DND-41 (cell line): ENCODE measurements at regions not wholly inside any gene's neighbourhood (a gene's known extent, or its start where the extent isn't known, plus 50 kb on each side); places are given as distances from the start of the nearest gene placed in this dataset.

Experiments
- ATAC-seq: fragments of 200-7000 bp; cut with Tn5 transposase; 3 replicates; pipeline ENCODE4 v1.9.1; 2021; ENCODE audit warnings: low read depth; ENCODE audit not compliant: insufficient read depth
- DNase-seq: peaks from one replicate; pipeline ENCODE4 v3.0.0-alpha.2; 2020
- H2AFZ ChIP-seq: 2 replicates; pipeline ENCODE4 v1.6.0; 2012; ENCODE audit warnings: low read depth, low read length
- H3K27ac ChIP-seq: 2 replicates; pipeline ENCODE4 v1.5.1; 2012; ENCODE audit warnings: low read length, inconsistent platforms
- H3K27me3 ChIP-seq: fragments of 200-600 bp; sonication (generic); 2 replicates; pipeline ENCODE4 v1.6.0; 2012; ENCODE audit warnings: low read length, mild to moderate bottlenecking, inconsistent platforms; ENCODE audit not compliant: insufficient read depth, poor library complexity
- H3K36me3 ChIP-seq: 2 replicates; pipeline ENCODE4 v1.5.1; 2012; ENCODE audit warnings: low read length, inconsistent platforms; ENCODE audit not compliant: insufficient read depth
- H3K4me1 ChIP-seq: 2 replicates; pipeline ENCODE4 v1.5.1; 2012; ENCODE audit warnings: mild to moderate bottlenecking, low read length; ENCODE audit not compliant: insufficient read depth
- H3K4me2 ChIP-seq: 2 replicates; pipeline ENCODE4 v1.6.0; 2012; ENCODE audit warnings: mild to moderate bottlenecking, moderate library complexity, low read length, inconsistent platforms; ENCODE audit not compliant: insufficient read depth
- H3K4me3 ChIP-seq, 2 experiments: fragments of 200-600 bp in 1 of 2; shearing (Covaris generic) in 1 of 2; 2 replicates each; pipeline ENCODE4 v1.5.1; 2012 to 2016; ENCODE audit warnings: inconsistent platforms in 2 of 2, low read length in 2 of 2, mild to moderate bottlenecking in 2 of 2, low read depth in 1 of 2, moderate library complexity in 1 of 2
- H3K79me2 ChIP-seq: 2 replicates; pipeline ENCODE4 v1.6.0; 2012; ENCODE audit warnings: low read length, inconsistent platforms; ENCODE audit not compliant: insufficient read depth
- H3K9ac ChIP-seq: 2 replicates; pipeline ENCODE4 v1.6.0; 2012; ENCODE audit warnings: low read depth, mild to moderate bottlenecking, inconsistent platforms, low read length, moderate library complexity
- H3K9me3 ChIP-seq: 2 replicates; pipeline ENCODE4 v1.5.1; 2012; ENCODE audit warnings: low read length, moderate library complexity, mild to moderate bottlenecking, inconsistent platforms; ENCODE audit not compliant: insufficient read depth, severe bottlenecking
- H4K20me1 ChIP-seq: 2 replicates; pipeline ENCODE4 v1.6.0; 2012; ENCODE audit warnings: low read length; ENCODE audit not compliant: insufficient read depth
- EZH2 ChIP-seq: IDR thresholded peaks from 3 replicates; pipeline ENCODE4 v1.6.1; 2012; ENCODE audit warnings: borderline replicate concordance, low read depth, mild to moderate bottlenecking, moderate library complexity, low read length, inconsistent platforms; ENCODE audit not compliant: severe bottlenecking
- TF ChIP-seq, protein P1 (sequence below): IDR thresholded peaks from 2 replicates; pipeline ENCODE4 v1.5.1; 2012; ENCODE audit warnings: borderline replicate concordance, low read length, moderate library complexity, mild to moderate bottlenecking; ENCODE audit not compliant: poor library complexity, severe bottlenecking; ENCODE audit errors: extremely low read depth

DNA sequence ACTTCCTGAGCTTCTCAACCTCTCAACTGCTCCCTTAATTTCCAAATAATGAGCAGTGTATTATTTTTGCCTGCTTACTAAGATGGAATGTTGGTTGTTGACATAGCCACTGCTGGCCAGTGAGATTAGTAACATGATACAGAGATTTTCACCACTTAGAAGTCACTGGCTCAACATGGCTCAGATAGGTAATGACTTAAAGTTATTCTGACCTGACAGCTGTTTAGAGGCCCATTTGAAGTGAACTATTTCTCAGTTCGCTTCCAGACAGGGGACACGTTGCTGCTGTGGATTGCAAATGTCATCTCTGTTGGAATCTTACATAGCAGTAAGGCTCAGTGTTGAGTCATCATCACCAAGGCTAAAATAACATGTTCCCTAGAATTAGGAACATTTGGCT is 490.2 kb downstream of the TLE4 start:
- ATAC-seq, result no peak
- DNase-seq, result no peak
- Histone ChIP-seq H3K4me3 (no peak overlapping the region), H3K4me1 (no peaks in the 10 kb centered on the region), H3K27ac (no peak overlapping the region), H3K9ac (no peak overlapping the region), H3K9me3 (no peaks in the 10 kb centered on the region), H3K79me2 (no peaks in the 10 kb centered on the region), H3K4me2 (no peak overlapping the region), H3K27me3 (no peaks in the 10 kb centered on the region), H2AFZ (no peak overlapping the region), H4K20me1 (no peaks in the 10 kb centered on the region), H3K36me3 (no peaks in the 10 kb centered on the region)
- TF ChIP-seq, protein P1, sequence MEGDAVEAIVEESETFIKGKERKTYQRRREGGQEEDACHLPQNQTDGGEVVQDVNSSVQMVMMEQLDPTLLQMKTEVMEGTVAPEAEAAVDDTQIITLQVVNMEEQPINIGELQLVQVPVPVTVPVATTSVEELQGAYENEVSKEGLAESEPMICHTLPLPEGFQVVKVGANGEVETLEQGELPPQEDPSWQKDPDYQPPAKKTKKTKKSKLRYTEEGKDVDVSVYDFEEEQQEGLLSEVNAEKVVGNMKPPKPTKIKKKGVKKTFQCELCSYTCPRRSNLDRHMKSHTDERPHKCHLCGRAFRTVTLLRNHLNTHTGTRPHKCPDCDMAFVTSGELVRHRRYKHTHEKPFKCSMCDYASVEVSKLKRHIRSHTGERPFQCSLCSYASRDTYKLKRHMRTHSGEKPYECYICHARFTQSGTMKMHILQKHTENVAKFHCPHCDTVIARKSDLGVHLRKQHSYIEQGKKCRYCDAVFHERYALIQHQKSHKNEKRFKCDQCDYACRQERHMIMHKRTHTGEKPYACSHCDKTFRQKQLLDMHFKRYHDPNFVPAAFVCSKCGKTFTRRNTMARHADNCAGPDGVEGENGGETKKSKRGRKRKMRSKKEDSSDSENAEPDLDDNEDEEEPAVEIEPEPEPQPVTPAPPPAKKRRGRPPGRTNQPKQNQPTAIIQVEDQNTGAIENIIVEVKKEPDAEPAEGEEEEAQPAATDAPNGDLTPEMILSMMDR, result no peak
- TF ChIP-seq EZH2, result no peak

DNA sequence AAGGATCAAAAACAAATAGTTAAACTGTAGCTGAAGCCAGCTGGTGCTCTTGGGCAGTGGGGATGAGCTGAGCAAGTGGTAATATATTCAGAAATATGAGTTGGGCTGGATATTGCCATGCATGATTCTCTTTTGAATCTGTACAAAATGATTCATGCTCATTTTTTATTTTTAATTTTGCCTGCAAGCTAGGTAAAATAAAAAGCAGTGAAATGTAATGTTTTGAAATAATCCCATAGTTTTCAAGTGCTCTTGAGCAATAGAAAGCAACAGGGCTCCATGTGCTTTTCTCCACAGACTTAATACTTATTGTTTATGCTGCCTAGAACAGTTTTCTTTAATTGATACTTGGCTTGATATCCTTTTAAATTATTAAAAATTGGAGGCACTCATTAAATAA is 489.3 kb downstream of the TLE4 start:
- no peak for DNase-seq
- Histone ChIP-seq H3K36me3 (no peaks in the 10 kb centered on the region), H2AFZ (no peak overlapping the region), H3K27ac (no peak overlapping the region), H3K4me3 (no peak overlapping the region), H3K9ac (no peak overlapping the region), H3K27me3 (no peaks in the 10 kb centered on the region), H3K4me1 (no peaks in the 10 kb centered on the region), H3K9me3 (no peaks in the 10 kb centered on the region), H4K20me1 (no peaks in the 10 kb centered on the region), H3K4me2 (no peak overlapping the region), H3K79me2 (no peaks in the 10 kb centered on the region)
- ATAC-seq, result no peak
- TF ChIP-seq, protein P1, result no peak
- no peak for TF ChIP-seq EZH2

DNA sequence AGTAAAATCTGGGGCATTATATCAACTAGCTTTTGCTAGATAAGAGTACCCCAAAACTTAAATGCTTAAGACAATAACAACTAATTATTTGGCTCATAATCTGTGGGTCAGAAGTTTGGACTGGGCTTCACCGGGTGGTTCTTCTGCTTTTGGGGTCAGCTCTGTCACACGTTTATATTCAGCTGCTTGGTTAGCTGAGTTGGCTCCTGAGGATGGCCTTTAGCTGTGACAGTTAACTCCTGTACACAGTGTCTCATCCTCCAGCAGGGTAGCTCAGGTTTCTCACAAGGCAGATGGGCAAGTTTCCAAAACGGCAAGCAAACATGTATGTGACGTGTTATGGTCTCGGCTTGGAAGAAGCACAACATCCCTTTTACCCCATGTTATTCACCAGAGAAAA is 488.2 kb downstream of the TLE4 start:
- H3K9me3 ChIP-seq, result no peaks in the 10 kb centered on the region
- no peaks in the 10 kb centered on the region for H4K20me1 ChIP-seq
- no peak for DNase-seq
- no peak for TF ChIP-seq EZH2
- TF ChIP-seq, protein P1, result no peak
- H3K27me3 ChIP-seq, result no peaks in the 10 kb centered on the region
- no peak overlapping the region for H3K9ac ChIP-seq
- no peaks in the 10 kb centered on the region for H3K4me1 ChIP-seq
- no peaks in the 10 kb centered on the region for H3K79me2 ChIP-seq
- H3K4me2 ChIP-seq, result no peak overlapping the region
- H3K4me3 ChIP-seq, result no peak overlapping the region
- H2AFZ ChIP-seq, result no peak overlapping the region
- no peaks in the 10 kb centered on the region for H3K36me3 ChIP-seq
- no peak overlapping the region for H3K27ac ChIP-seq
- no peak for ATAC-seq

DNA sequence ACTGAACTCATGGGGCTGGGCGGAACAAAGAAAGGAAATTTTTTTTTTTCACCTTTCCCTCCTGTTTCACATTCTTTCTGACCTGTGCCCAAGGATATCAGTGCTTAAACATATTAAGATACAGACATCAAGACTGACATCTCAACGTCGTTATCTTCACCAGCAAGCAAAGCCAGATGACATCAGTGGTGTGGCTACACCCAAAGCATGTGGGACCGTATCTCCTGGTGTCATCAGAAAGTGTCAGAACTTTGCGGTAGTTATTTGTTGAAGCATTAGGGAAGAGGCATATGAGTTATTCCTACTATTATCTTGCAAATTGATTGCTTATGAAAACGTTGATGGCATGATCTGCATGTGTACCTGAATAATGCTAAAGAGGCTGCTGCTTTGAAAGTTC is 487.4 kb downstream of the TLE4 start:
- Histone ChIP-seq H3K4me1 (no peaks in the 10 kb centered on the region), H3K27ac (no peak overlapping the region), H4K20me1 (no peaks in the 10 kb centered on the region), H3K79me2 (no peaks in the 10 kb centered on the region), H2AFZ (no peak overlapping the region), H3K9ac (no peak overlapping the region), H3K9me3 (no peaks in the 10 kb centered on the region), H3K36me3 (no peaks in the 10 kb centered on the region), H3K4me2 (no peak overlapping the region), H3K4me3 (no peak overlapping the region), H3K27me3 (no peaks in the 10 kb centered on the region)
- TF ChIP-seq EZH2, result no peak
- TF ChIP-seq, protein P1, result no peak
- ATAC-seq (no peak), DNase-seq (no peak)
